SK-N-SH (cell line): ENCODE measurements at regions not wholly inside any gene's neighbourhood (a gene's known extent, or its start where the extent isn't known, plus 50 kb on each side); places are given as distances from the start of the nearest gene placed in this dataset.

ENCODE experiments used
- CTCF ChIA-PET: fragments of 300-600, 350-600 bp; formaldehyde crosslinking; extraction: SDS; loops from one replicate; lab custom pipeline; 2021; lab: Yijun Ruan, JAX
- POLR2A ChIA-PET: fragments of 350-600 bp; sonication (Branson Sonifier 250); formaldehyde crosslinking; extraction: SDS; loops from one replicate; lab custom pipeline; 2020; ENCODE audit warnings: antibody characterized with exemption, inconsistent platforms; lab: Yijun Ruan, JAX
- DNase-seq: peaks from one replicate; pipeline ENCODE4 v3.0.0; 2012
- H2AFZ ChIP-seq: fragments of 200-600 bp; sonication (generic); 2 replicates; pipeline ENCODE4 v1.8.1; 2016; ENCODE audit warnings: antibody characterized with exemption, mild to moderate bottlenecking, low read depth
- H3F3A ChIP-seq: fragments of 200-600 bp; sonication (generic); replicated peaks from 2 replicates; pipeline ENCODE3; 2016; ENCODE audit warnings: antibody characterized with exemption, mild to moderate bottlenecking; ENCODE audit not compliant: insufficient read depth
- H3K27ac ChIP-seq, 2 experiments: fragments of 200-500 bp in 1 of 2; fragments of 200-600 bp in 1 of 2; sonication (Bioruptor generic) in 1 of 2; sonication (generic), shearing (Covaris generic) in 1 of 2; 2 replicates each; pipeline versions ENCODE4 v1.5.1 to v1.6.1; 2014 to 2016; ENCODE audit warnings: low read depth in 2 of 2, inconsistent platforms in 1 of 2, low read length in 1 of 2, mild to moderate bottlenecking in 1 of 2, mixed read lengths in 1 of 2
- H3K27me3 ChIP-seq: fragments of 200-600 bp; sonication (generic), shearing (Covaris generic); 2 replicates; pipeline ENCODE4 v1.6.1; 2016; ENCODE audit warnings: mixed run types; ENCODE audit not compliant: insufficient read depth
- H3K36me3 ChIP-seq, 2 experiments: fragments of 200-500 bp in 1 of 2; fragments of 200-600 bp in 1 of 2; sonication (Bioruptor generic) in 1 of 2; sonication (generic) in 1 of 2; replicated peaks in 1 of 2; 2 replicates each; pipeline versions ENCODE3 to v1.5.1; 2014 to 2016; ENCODE audit warnings: low read length in 1 of 2, mild to moderate bottlenecking in 1 of 2; ENCODE audit not compliant: insufficient read depth in 2 of 2, control insufficient read depth in 1 of 2
- H3K4me1 ChIP-seq, 2 experiments: fragments of 200-500 bp in 1 of 2; fragments of 200-600 bp in 1 of 2; sonication (Bioruptor generic) in 1 of 2; sonication (generic), shearing (Covaris generic) in 1 of 2; 2 replicates each; pipeline versions ENCODE4 v1.5.1 to v1.6.1; 2014 to 2016; ENCODE audit warnings: low read depth in 1 of 2, low read length in 1 of 2, mixed run types in 1 of 2; ENCODE audit not compliant: insufficient read depth in 2 of 2, control insufficient read depth in 1 of 2
- H3K4me2 ChIP-seq: fragments of 200-600 bp; sonication (generic), shearing (Covaris generic); 2 replicates; pipeline ENCODE4 v1.6.1; 2017; ENCODE audit warnings: mixed run types
- H3K4me3 ChIP-seq, 2 experiments: fragments of 200-500 bp in 1 of 2; fragments of 200-600 bp in 1 of 2; sonication (Bioruptor generic) in 1 of 2; sonication (generic), shearing (Covaris generic) in 1 of 2; 2 replicates each; pipeline versions ENCODE4 v1.5.1 to v1.8.1; 2014 to 2016; ENCODE audit warnings: low read depth in 2 of 2, inconsistent platforms in 1 of 2, low read length in 1 of 2, mild to moderate bottlenecking in 1 of 2, mixed read lengths in 1 of 2, moderate library complexity in 1 of 2
- H3K79me2 ChIP-seq: fragments of 200-600 bp; sonication (generic); 2 replicates; pipeline ENCODE4 v1.8.1; 2017; ENCODE audit warnings: mild to moderate bottlenecking; ENCODE audit not compliant: insufficient read depth
- H3K9ac ChIP-seq: fragments of 200-600 bp; sonication (generic); 2 replicates; pipeline ENCODE4 v1.6.1; 2017; ENCODE audit warnings: mixed run types
- H3K9me2 ChIP-seq: fragments of 200-600 bp; sonication (generic); 2 replicates; pipeline ENCODE4 v1.6.1; 2017; ENCODE audit warnings: mixed run types
- H3K9me3 ChIP-seq: fragments of 200-600 bp; sonication (generic); 2 replicates; pipeline ENCODE4 v1.6.1; 2017; ENCODE audit warnings: mixed run types, mild to moderate bottlenecking, moderate library complexity
- H4K20me1 ChIP-seq: fragments of 200-600 bp; sonication (generic); 2 replicates; pipeline ENCODE4 v1.6.1; 2017; ENCODE audit warnings: mild to moderate bottlenecking, mixed run types; ENCODE audit not compliant: insufficient read depth
- CHD2 ChIP-seq: fragments of 150-350 bp; IDR thresholded peaks from 2 replicates; pipeline ENCODE4 v1.6.1; 2018; ENCODE audit warnings: low read length; ENCODE audit not compliant: partially characterized antibody
- ELF1 ChIP-seq: IDR thresholded peaks from 2 replicates; pipeline ENCODE4 v1.4.0; 2012
- FOSL2 ChIP-seq: IDR thresholded peaks from 2 replicates; pipeline ENCODE4 v1.4.0; 2012; ENCODE audit warnings: low read depth, mild to moderate bottlenecking, moderate library complexity, borderline replicate concordance
- GABPA ChIP-seq: IDR thresholded peaks from 2 replicates; pipeline ENCODE4 v1.4.0; 2012; ENCODE audit warnings: low read depth, mild to moderate bottlenecking
- MXI1 ChIP-seq: IDR thresholded peaks from 2 replicates; pipeline ENCODE4 v1.6.1; 2012; ENCODE audit warnings: mild to moderate bottlenecking, low read depth, low read length, improper control_type of control experiment
- NFIC ChIP-seq: IDR thresholded peaks from 2 replicates; pipeline ENCODE4 v1.4.0; 2012; ENCODE audit warnings: borderline replicate concordance
- NRF1 ChIP-seq: IDR thresholded peaks from 2 replicates; pipeline ENCODE4 v1.6.1; 2012; ENCODE audit warnings: low read depth, mild to moderate bottlenecking, low read length
- RAD21 ChIP-seq: IDR thresholded peaks from 2 replicates; pipeline ENCODE4 v1.6.1; 2012; ENCODE audit warnings: mild to moderate bottlenecking, low read length
- RCOR1 ChIP-seq: fragments of 150-350 bp; IDR thresholded peaks from 2 replicates; pipeline ENCODE4 v1.6.1; 2017; ENCODE audit warnings: antibody characterized with exemption, low read length
- SIN3A ChIP-seq: IDR thresholded peaks from 2 replicates; pipeline ENCODE4 v1.6.1; 2012; ENCODE audit warnings: low read depth, mild to moderate bottlenecking, low read length, moderate library complexity, borderline replicate concordance
- TAF1 ChIP-seq: IDR thresholded peaks from 2 replicates; pipeline ENCODE4 v1.6.1; 2012; ENCODE audit warnings: low read depth, mild to moderate bottlenecking, low read length, moderate library complexity, borderline replicate concordance
- WGBS: methylation state at CpG from one replicate; pipeline ENCODE4 v1.1.6; 2017; ENCODE audit warnings: low lambda C conversion rate; 5-methylcytosine and 5-hydroxymethylcytosine counted together
- TF ChIP-seq, protein P1 (sequence below): fragments of 150-350 bp; IDR thresholded peaks from 2 replicates; pipeline ENCODE4 v1.6.1; 2016; ENCODE audit warnings: mild to moderate bottlenecking, low read depth, low read length

- TF ChIP-seq, protein P1, sequence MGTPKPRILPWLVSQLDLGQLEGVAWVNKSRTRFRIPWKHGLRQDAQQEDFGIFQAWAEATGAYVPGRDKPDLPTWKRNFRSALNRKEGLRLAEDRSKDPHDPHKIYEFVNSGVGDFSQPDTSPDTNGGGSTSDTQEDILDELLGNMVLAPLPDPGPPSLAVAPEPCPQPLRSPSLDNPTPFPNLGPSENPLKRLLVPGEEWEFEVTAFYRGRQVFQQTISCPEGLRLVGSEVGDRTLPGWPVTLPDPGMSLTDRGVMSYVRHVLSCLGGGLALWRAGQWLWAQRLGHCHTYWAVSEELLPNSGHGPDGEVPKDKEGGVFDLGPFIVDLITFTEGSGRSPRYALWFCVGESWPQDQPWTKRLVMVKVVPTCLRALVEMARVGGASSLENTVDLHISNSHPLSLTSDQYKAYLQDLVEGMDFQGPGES = no peak
- TF ChIP-seq RCOR1 (no peak), TAF1 (no peak), RAD21 (no peak)
- TF ChIP-seq, all 33 proteins: peak for 0
These were observed 618.0 kb downstream of the CCER1 start (continued) for GRCh38 chr12:90337018-90337417.

- ChIA-PET POLR2A (no interaction called here), CTCF (no interaction called here)
- H3K9me3 ChIP-seq = no peaks in the 10 kb centered on the region
- H3K27ac ChIP-seq = no peak overlapping the region
- H3K36me3 ChIP-seq = no peaks in the 10 kb centered on the region
- H3F3A ChIP-seq = no peaks in the 10 kb centered on the region
- H2AFZ ChIP-seq = no peak overlapping the region
- no peak overlapping the region for H3K4me3 ChIP-seq
- H3K4me2 ChIP-seq = no peak overlapping the region
- H4K20me1 ChIP-seq = no peaks in the 10 kb centered on the region
- no peak overlapping the region for H3K9ac ChIP-seq
- no peaks in the 10 kb centered on the region for H3K9me2 ChIP-seq
- DNase-seq = no peak
- WGBS = 77% methylated on average over 1 of the region's 1 CpG
- no peaks in the 10 kb centered on the region for H3K27me3 ChIP-seq
- no peak for TF ChIP-seq NRF1
- no peak for TF ChIP-seq RAD21
- no peaks in the 10 kb centered on the region; a peak in 1 of 4 replicates for H3K4me1 ChIP-seq
- H3K79me2 ChIP-seq = no peaks in the 10 kb centered on the region
These were observed 619.4 kb downstream of the CCER1 start for GRCh38 chr12:90335566-90335965.

DNA sequence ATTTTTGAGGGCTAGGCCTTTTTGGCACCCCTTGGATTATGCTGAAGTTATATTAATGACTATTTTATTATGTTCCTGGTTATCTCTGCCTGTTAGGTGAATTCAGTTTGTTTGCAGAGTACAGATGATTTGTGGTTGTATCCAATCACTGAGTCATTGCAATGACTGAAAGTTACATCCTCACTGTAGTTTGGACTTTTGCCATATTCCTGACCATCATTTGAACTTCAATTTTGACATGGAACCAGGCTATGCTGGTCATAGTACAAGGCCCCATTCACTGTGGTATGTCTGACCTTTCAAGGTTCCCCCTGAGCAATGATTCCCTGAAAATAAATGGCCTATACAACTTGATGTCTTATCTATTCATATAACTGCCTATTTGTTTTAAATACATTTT, 621.0 kb downstream of the CCER1 start:
- CTCF ChIA-PET = no interaction called here
- Histone ChIP-seq H3K79me2 (no peaks in the 10 kb centered on the region), H3K4me1 (no peaks in the 10 kb centered on the region; a peak in 1 of 4 replicates), H3K9me3 (no peaks in the 10 kb centered on the region), H3F3A (no peaks in the 10 kb centered on the region)
- no peak for TF ChIP-seq TAF1
- no peak for TF ChIP-seq SIN3A
- TF ChIP-seq NFIC = no peak
- no peak for TF ChIP-seq FOSL2
- no peak for TF ChIP-seq CHD2
- no peak for TF ChIP-seq MXI1
- no peak for TF ChIP-seq GABPA
- TF ChIP-seq ELF1 = no peak
- TF ChIP-seq RAD21 = no peak
- TF ChIP-seq, all 33 proteins: peak for 0
- Histone ChIP-seq H2AFZ (no peak overlapping the region), H3K4me2 (no peak overlapping the region), H4K20me1 (no peaks in the 10 kb centered on the region), H3K9ac (no peak overlapping the region), H3K36me3 (no peaks in the 10 kb centered on the region), H3K9me2 (no peaks in the 10 kb centered on the region), H3K27ac (no peak overlapping the region), H3K27me3 (no peaks in the 10 kb centered on the region), H3K4me3 (no peak overlapping the region)
- POLR2A ChIA-PET = no interaction called here
- DNase-seq = no peak
